ENCODE measurements at regions not wholly inside any gene's neighbourhood (a gene's known extent, or its start where the extent isn't known, plus 50 kb on each side); places are given as distances from the start of the nearest gene placed in this dataset.

DNA sequence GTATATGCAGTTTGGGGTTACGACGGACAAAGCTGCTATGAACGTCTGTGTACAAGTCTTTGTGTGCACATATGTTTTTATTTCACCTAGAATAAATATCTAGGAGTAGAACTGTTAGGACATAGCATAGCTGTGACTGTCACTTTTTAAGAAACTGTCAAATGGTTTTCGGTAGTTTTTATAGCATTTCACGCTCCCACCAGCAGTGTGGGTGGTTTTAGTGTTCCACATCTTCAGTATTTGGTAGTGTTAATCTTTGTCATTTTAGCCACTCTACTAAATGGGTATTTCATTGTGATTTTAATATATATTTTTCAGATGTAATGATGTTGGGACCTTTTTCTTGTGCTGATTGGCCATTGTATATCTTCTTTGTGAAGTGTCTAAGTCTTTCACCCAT, 109.1 kb upstream of the BCAT1 start:
- FAIRE-seq: no peak

GRCh38 chr12:25056486-25057130, 107.7 kb upstream of the BCAT1 start:
- no peak for TF ChIP-seq CTCF (IDR thresholded peaks at IDR 0.05; ENCODE audit: insufficient read depth, missing control alignments)
- DNase-seq (ENCODE audit: insufficient read length, low spot score) (no peak), FAIRE-seq (no peak)

More for the DNA sequence above, 109.1 kb upstream of the BCAT1 start:
- no peak for DNase-seq (ENCODE audit: insufficient read length, low spot score)
- no peak for TF ChIP-seq CTCF (IDR thresholded peaks at IDR 0.05; ENCODE audit: insufficient read depth, missing control alignments)

- DNase-seq (ENCODE audit: insufficient read length, low spot score) (no peak), FAIRE-seq (no peak)
- no peak for TF ChIP-seq CTCF (IDR thresholded peaks at IDR 0.05; ENCODE audit: insufficient read depth, missing control alignments)
Measured at GRCh38 chr12:25056011-25056410, 107.1 kb upstream of the BCAT1 start.

DNA sequence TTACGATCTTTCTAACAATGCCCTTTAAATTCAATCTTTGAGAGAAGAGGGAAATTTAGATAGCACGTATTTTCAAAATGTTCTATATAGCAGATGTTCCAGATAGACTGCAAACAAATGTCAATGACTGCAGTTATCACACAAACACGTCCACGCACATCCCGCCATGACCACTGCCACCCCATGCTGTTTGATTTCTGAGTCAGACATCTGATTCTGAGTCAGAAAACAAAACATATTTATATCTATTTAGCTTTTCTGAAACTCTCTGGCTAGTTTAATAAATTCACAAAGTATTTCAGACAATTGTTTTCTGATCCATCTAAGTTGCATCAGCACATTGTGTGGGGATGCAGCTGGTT, 105.9 kb upstream of the BCAT1 start:
- no peak for TF ChIP-seq CTCF (IDR thresholded peaks at IDR 0.05; ENCODE audit: insufficient read depth, missing control alignments)
- no peak for FAIRE-seq
- DNase-seq (ENCODE audit: insufficient read length, low spot score): no peak

GRCh38 chr12:25054076-25054782, 105.3 kb upstream of the BCAT1 start:
- no peak for FAIRE-seq
- no peak for DNase-seq (ENCODE audit: insufficient read length, low spot score)
- TF ChIP-seq CTCF (IDR thresholded peaks at IDR 0.05; ENCODE audit: insufficient read depth, missing control alignments): no peak

- FAIRE-seq (no peak), DNase-seq (ENCODE audit: insufficient read length, low spot score) (no peak)
- no peak for TF ChIP-seq CTCF (IDR thresholded peaks at IDR 0.05; ENCODE audit: insufficient read depth, missing control alignments)
Measured at GRCh38 chr12:25052914-25053211, 104.0 kb upstream of the BCAT1 start.

DNA sequence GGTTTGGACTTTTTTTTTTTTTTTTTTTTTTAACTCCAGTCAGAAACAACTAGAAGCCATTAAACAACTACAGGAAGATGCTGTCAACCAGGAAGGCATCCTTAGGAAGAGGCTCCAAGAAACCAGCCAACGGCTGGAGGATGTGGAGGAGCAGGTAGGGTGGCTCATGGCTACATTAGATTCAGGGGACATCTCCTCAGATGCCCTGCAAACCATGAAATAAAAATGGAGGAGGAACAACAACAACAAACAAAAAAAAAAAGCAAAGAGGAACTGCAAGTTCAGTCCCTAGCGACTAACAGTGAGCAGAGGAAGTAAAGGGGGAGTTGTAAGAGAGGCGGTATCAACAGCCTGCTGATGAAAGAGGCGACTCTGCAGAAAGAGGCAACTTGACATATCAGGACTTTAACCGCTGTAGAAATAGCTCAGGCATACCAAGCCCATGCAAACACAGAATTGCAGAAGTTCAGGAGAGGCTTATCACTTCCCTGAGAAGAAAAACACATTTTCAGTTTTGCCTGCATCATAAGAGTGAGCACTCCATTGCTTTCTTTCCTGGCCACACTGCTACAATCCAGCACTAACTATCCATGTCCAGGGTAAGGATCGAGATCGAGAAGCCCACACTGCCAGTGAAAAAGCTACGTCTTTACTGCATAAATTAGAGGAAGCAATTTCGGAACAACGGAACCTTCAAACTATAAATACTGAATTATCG, 103.5 kb upstream of the BCAT1 start:
- no peak for TF ChIP-seq CTCF (IDR thresholded peaks at IDR 0.05; ENCODE audit: insufficient read depth, missing control alignments)
- no peak for DNase-seq (ENCODE audit: insufficient read length, low spot score)
- FAIRE-seq: no peak

Data from D721Med (cell line).